Upper lobe of left lung (tissue), 6 donors: ENCODE measurements at regions not wholly inside any gene's neighbourhood (a gene's known extent, or its start where the extent isn't known, plus 50 kb on each side); places are given as distances from the start of the nearest gene placed in this dataset.
A peak's percentile ranks its signal among the peaks of the same experiment; 100 is the strongest.

Experiments
- ATAC-seq, 2 donors: fragments of 200-7000 bp; cut with Tn5 transposase; one replicate each; pipeline ENCODE4 v1.9.1; 2022; ENCODE audit warnings: mild to moderate bottlenecking in 2 of 2, moderate library complexity in 2 of 2; ENCODE audit not compliant: low FRiP score in 2 of 2
- DNase-seq, 2 donors: peaks; one replicate each; pipeline ENCODE4 v3.0.0-alpha.2; 2019 to 2020
- H3K27ac ChIP-seq, 4 donors: fragments of 200-600 bp; sonication (generic); one replicate each; pipeline ENCODE4 v1.5.1; 2016 to 2019
- H3K27me3 ChIP-seq, 4 donors: fragments of 200-600 bp; sonication (generic); one replicate each; pipeline ENCODE4 v1.5.1; 2017 to 2019
- H3K36me3 ChIP-seq, 4 donors: fragments of 200-600 bp; sonication (generic); one replicate each; pipeline ENCODE4 v1.5.1; 2016 to 2019
- H3K4me1 ChIP-seq, 4 donors: fragments of 200-600 bp; sonication (generic); one replicate each; pipeline ENCODE4 v1.5.1; 2018 to 2019
- H3K4me3 ChIP-seq, 4 donors: fragments of 200-600 bp; sonication (generic); one replicate each; pipeline ENCODE4 v1.5.1; 2017 to 2019; ENCODE audit warnings: mild to moderate bottlenecking in 2 of 4, moderate library complexity in 1 of 4
- H3K9me3 ChIP-seq, 4 donors: fragments of 200-600 bp; sonication (generic); one replicate each; pipeline ENCODE4 v1.5.1; 2018 to 2019
- CTCF ChIP-seq, 6 experiments: fragments of 450-650 bp in 4 of 6; fragments of 200-600 bp in 2 of 6; sonication (generic) in 2 of 6; IDR thresholded peaks; one replicate each; pipeline ENCODE4 v1.5.1; 2016 to 2019; ENCODE audit warnings: antibody characterized with exemption in 6 of 6
- EP300 ChIP-seq, 4 donors: sonication (generic); formaldehyde crosslinking; IDR thresholded peaks; one replicate each; pipeline ENCODE4 v1.5.1; 2017; ENCODE audit warnings: antibody characterized with exemption in 4 of 4, control low read depth in 2 of 4
- POLR2A ChIP-seq, 4 donors: fragments of 450-650 bp; IDR thresholded peaks; one replicate each; pipeline ENCODE4 v1.5.1; 2016 to 2017; ENCODE audit warnings: antibody characterized with exemption in 4 of 4, mild to moderate bottlenecking in 2 of 4
- POLR2AphosphoS5 ChIP-seq, 2 donors: sonication (generic); formaldehyde crosslinking; IDR thresholded peaks; one replicate each; pipeline ENCODE4 v1.5.1; 2017; ENCODE audit warnings: antibody characterized with exemption in 2 of 2
- whole genome bisulfite sequencing, 2 donors: methylation state at CpG; one replicate each; pipeline ENCODE4 v1.1.5; 2017 to 2018; 5-methylcytosine and 5-hydroxymethylcytosine counted together
- donor health status: DM: no; HTN: no; CAD: no; lungs with moderate emphysema.
- donor health status: DM: no; HTN: yes; CAD: no; lungs with severe emphysema.

DNA sequence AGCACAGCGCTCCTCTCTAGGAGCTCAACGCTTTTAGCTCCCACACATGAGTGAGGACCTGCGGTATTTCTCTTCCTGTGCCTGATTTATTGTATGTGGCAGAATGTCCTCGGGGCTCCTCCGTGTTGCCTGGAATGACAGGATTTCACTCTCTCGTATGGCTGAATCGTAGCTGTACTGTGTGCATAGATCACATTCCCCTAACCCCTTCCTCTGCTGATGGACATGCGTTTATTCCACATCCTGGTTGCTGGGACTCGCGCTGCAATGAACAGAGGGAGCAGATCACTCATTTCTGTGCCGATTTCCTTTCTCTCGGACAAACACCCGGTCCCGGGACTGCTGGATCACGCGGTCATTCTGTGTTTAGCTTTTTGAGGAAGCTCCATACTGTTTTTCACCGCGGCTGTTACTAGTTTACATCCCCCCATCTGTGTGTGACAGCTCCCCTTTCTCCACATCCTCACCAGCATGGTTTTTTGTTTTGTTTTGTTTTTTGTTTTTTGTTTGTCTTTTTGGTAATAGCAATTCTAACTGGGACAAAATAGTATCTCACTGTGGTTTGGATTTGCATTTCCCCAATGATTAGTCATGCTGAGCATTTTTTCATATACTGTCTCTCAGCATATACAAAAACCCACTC, 76.3 kb downstream of the FOXL3 start:
- Histone ChIP-seq H3K27me3 (no peaks in the 10 kb centered on the region), H3K36me3 (no peaks in the 10 kb centered on the region), H3K4me3 (no peak overlapping the region), H3K27ac (no peak overlapping the region), H3K9me3 (no peaks in the 10 kb centered on the region), H3K4me1 (peaks cover 5 to 20% (median 10%) of the 10 kb centered on the region in 4 donors)
- no peak for TF ChIP-seq POLR2AphosphoS5 (IDR thresholded peaks at IDR 0.05)
- no peak for TF ChIP-seq CTCF (IDR thresholded peaks at IDR 0.05)
- no peak for TF ChIP-seq EP300 (IDR thresholded peaks at IDR 0.05)
- TF ChIP-seq POLR2A (IDR thresholded peaks at IDR 0.05) = no peak
- ATAC-seq (no peak), DNase-seq (no peak)
- WGBS, 2 donors = 19 to 25% methylated on average over 18 of the region's 18 CpGs

- peak in 1 of 2 donors; percentile 63 for DNase-seq
- Histone ChIP-seq H3K27me3 (no peaks in the 10 kb centered on the region), H3K27ac (no peak overlapping the region), H3K9me3 (no peaks in the 10 kb centered on the region), H3K4me3 (no peak overlapping the region), H3K4me1 (peaks cover 0 to 11% (median 2%) of the 10 kb centered on the region in 4 donors), H3K36me3 (no peaks in the 10 kb centered on the region)
- 83 to 97% methylated on average over 7 to 8 of the region's 9 CpGs for WGBS, 2 donors
- TF ChIP-seq POLR2A (IDR thresholded peaks at IDR 0.05) = no peak
- TF ChIP-seq POLR2AphosphoS5 (IDR thresholded peaks at IDR 0.05) = no peak
- no peak for TF ChIP-seq CTCF (IDR thresholded peaks at IDR 0.05)
- TF ChIP-seq EP300 (IDR thresholded peaks at IDR 0.05) = no peak
- no peak for ATAC-seq
Measured at GRCh38 chr7:367351-367901, 77.5 kb downstream of the FOXL3 start.

DNA sequence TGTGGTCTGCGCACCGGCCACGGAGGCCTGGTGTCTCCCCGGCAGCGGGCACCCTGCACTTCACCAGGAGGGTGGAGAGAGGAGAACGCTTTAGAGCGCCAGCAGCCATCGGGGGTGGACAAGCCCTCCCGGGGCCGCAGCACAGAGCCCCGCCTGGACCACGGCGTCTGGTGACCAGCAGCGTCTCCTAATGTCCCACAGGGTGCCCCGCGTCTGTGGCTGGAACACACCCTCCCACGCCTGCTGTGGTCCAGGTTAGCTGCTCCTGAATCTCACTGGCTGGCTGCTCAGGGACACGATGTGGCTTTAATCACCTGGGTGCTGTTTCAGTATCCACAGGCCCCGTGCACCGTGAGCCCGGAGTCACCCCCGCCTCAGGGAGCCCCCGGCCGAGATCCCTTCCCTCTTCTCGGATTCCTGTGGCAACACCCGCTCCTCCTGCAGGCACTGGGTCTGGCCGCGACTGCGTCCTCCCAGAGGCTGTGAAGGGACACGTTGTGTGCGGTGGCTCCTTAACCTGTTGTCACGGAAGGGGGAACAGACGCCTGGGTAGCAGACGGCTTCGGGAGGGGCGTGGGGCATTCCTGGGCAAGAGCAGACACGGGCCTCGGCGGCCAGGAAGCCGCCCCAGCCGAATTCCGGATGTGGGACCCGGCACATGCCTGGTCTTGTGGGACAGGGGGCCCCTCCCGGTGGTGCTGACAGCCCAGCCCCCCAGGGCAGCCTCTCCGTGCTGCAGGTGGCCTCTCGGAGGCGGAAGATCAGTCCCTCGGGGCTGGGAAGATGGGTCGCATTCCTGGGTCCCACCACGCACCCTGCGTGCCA, 78.9 kb downstream of the FOXL3 start:
- Histone ChIP-seq H3K4me1 (peaks cover 0 to 6% (median 0%) of the 10 kb centered on the region in 4 donors), H3K36me3 (no peaks in the 10 kb centered on the region), H3K4me3 (no peak overlapping the region), H3K27me3 (no peaks in the 10 kb centered on the region), H3K27ac (no peak overlapping the region), H3K9me3 (no peaks in the 10 kb centered on the region)
- DNase-seq (peak in 1 of 2 donors; percentile 77), ATAC-seq (no peak)
- TF ChIP-seq CTCF (IDR thresholded peaks at IDR 0.05) (no peak), POLR2AphosphoS5 (IDR thresholded peaks at IDR 0.05) (no peak), EP300 (IDR thresholded peaks at IDR 0.05) (no peak), POLR2A (IDR thresholded peaks at IDR 0.05) (no peak)
- WGBS, 2 donors = 71 to 76% methylated on average over 24 to 42 of the region's 51 CpGs

DNA sequence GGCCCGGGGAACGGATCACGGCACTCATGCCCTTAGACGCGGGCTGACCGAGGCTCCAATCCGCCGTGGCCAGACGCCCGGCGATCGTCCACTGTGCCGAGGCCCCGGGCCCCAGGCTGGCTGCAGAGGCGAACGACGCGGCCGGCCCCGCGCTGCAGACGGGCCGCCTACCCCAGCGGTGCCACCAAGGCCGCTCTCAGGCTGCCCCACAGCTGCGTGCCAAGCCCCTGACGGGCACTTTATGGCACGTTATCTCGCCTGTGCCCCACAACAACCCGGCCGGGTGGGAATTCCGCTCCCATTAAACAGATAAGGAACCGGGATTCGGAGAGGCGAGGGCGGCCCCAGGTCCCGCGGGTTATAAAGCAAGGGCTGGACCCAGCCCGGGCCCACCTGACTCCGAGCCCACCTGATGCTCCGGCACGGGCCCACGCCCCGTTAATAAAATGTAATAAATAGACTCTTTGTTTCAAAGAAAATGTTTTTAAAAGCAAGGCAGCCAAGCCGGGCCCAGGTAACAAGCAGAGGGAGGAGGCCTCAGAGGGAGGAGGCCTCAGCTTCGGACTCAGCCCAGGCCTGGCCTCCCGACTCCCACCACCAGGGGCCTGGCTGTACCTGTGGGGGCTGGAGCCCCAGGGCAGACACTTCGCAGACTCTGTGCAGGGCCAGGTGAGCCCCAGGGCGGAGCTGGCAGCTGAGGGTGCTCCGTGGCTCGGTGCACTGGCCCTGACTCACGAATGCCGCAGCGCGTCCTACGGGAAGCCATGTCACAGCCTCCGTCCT, 79.7 kb downstream of the FOXL3 start:
- H3K27ac ChIP-seq = no peak overlapping the region
- peaks cover 0 to 6% (median 0%) of the 10 kb centered on the region in 4 donors for H3K4me1 ChIP-seq
- H3K9me3 ChIP-seq = no peaks in the 10 kb centered on the region
- DNase-seq (peak in 1 of 2 donors; percentile 71), ATAC-seq (no peak)
- H3K4me3 ChIP-seq = no peak overlapping the region
- TF ChIP-seq EP300 (IDR thresholded peaks at IDR 0.05) = no peak
- no peak for TF ChIP-seq POLR2A (IDR thresholded peaks at IDR 0.05)
- TF ChIP-seq POLR2AphosphoS5 (IDR thresholded peaks at IDR 0.05) = no peak
- no peak for TF ChIP-seq CTCF (IDR thresholded peaks at IDR 0.05)
- H3K36me3 ChIP-seq = no peaks in the 10 kb centered on the region
- 79 to 92% methylated on average over 42 to 44 of the region's 57 CpGs for WGBS, 2 donors
- no peaks in the 10 kb centered on the region for H3K27me3 ChIP-seq
